Endometrial microvascular endothelial cells (primary cell): ENCODE measurements at regions not wholly inside any gene's neighbourhood (a gene's known extent, or its start where the extent isn't known, plus 50 kb on each side); places are given as distances from the start of the nearest gene placed in this dataset.
"Not testable (repeated sequence)": the region's sequence is repeated elsewhere in the genome, so short reads cannot be mapped to it uniquely, and the experiment has no call there.

ENCODE experiments used
- in situ Hi-C: cut with HindIII; loops from 2 replicates; pipeline ENCODE4 v1.10.0; 2017; ENCODE audit warnings: low sequenced_read_pairs, low pct_unique_long_range_greater_than_20kb; ENCODE audit errors: inconsistent ontology term

- in situ Hi-C loops: no loop called here
Measured at GRCh38 chr7:156026603-156027002, 214.3 kb upstream of the SHH start.

GRCh38 chr7:156026076-156026600 is 213.9 kb upstream of the SHH start:
- in situ Hi-C loops: no loop called here

GRCh38 chr7:156025675-156026074 is 213.4 kb upstream of the SHH start:
- in situ Hi-C loops: no loop called here

- in situ Hi-C loops: no loop called here
Measured at GRCh38 chr7:156024201-156024600, 211.9 kb upstream of the SHH start.

GRCh38 chr7:156022483-156023459 is 210.5 kb upstream of the SHH start:
- in situ Hi-C loops: no loop called here

- in situ Hi-C loops: no loop called here
Measured at GRCh38 chr7:156021471-156021870, 209.2 kb upstream of the SHH start.

GRCh38 chr7:156020566-156020965 is 208.3 kb upstream of the SHH start:
- in situ Hi-C loops: no loop called here

- in situ Hi-C loops: no loop called here
Measured at GRCh38 chr7:156019776-156020565, 207.7 kb upstream of the SHH start.

GRCh38 chr7:156019308-156019707 is 207.0 kb upstream of the SHH start:
- in situ Hi-C loops: no loop called here

GRCh38 chr7:156017916-156018700 is 205.8 kb upstream of the SHH start:
- in situ Hi-C loops: no loop called here

GRCh38 chr7:156017431-156017830 is 205.2 kb upstream of the SHH start:
- in situ Hi-C loops: no loop called here

GRCh38 chr7:156015237-156016020 is 203.2 kb upstream of the SHH start:
- in situ Hi-C loops: no loop called here

- in situ Hi-C loops: no loop called here
Measured at GRCh38 chr7:156014808-156015207, 202.5 kb upstream of the SHH start.

GRCh38 chr7:156014201-156014600 is 201.9 kb upstream of the SHH start:
- in situ Hi-C loops: no loop called here

- in situ Hi-C loops: no loop called here
Measured at GRCh38 chr7:156012412-156012811, 200.1 kb upstream of the SHH start.

- in situ Hi-C loops: no loop called here
Measured at GRCh38 chr7:156009569-156009968, 197.3 kb upstream of the SHH start.

- in situ Hi-C loops: not testable (repeated sequence)
Measured at GRCh38 chr7:156006876-156007275, 194.6 kb upstream of the SHH start.

- in situ Hi-C loops: no loop called here
Measured at GRCh38 chr7:156006024-156006423, 193.8 kb upstream of the SHH start.
